CD4-positive, alpha-beta T cell treated with Interleukin-2 at 100 ng/mL for 4 hours (primary cell): ENCODE measurements at regions not wholly inside any gene's neighbourhood (a gene's known extent, or its start where the extent isn't known, plus 50 kb on each side); places are given as distances from the start of the nearest gene placed in this dataset.
"Not testable (repeated sequence)": the region's sequence is repeated elsewhere in the genome, so short reads cannot be mapped to it uniquely, and the experiment has no call there.

Source experiments
- DNase-seq: peaks from one replicate; pipeline ENCODE4 v3.0.0-alpha.2; 2020; ENCODE audit warnings: low spot score

- no peak for DNase-seq
Observed at GRCh38 chr3:127071597-127072001, 88.7 kb downstream of the PLXNA1 start.

- no peak for DNase-seq
Observed at GRCh38 chr3:127072221-127072771, 89.4 kb downstream of the PLXNA1 start.

GRCh38 chr3:127072971-127073783, 90.3 kb downstream of the PLXNA1 start:
- DNase-seq, result no peak

GRCh38 chr3:127073941-127074820, 91.3 kb downstream of the PLXNA1 start:
- DNase-seq, result no peak

- no peak for DNase-seq
Observed at GRCh38 chr3:127074900-127075360, 92.0 kb downstream of the PLXNA1 start.

GRCh38 chr3:127076166-127076992, 93.5 kb downstream of the PLXNA1 start:
- not testable (repeated sequence) for DNase-seq

- DNase-seq, result no peak
Observed at GRCh38 chr3:127077068-127077467, 94.2 kb downstream of the PLXNA1 start.

GRCh38 chr3:127077505-127078064, 94.7 kb downstream of the PLXNA1 start:
- DNase-seq, result no peak

GRCh38 chr3:127078626-127079025, 95.7 kb downstream of the PLXNA1 start:
- DNase-seq, result no peak

- DNase-seq, result no peak
Observed at GRCh38 chr3:127079211-127079610, 96.3 kb downstream of the PLXNA1 start.

- no peak for DNase-seq
Observed at GRCh38 chr3:127081001-127081720, 98.2 kb downstream of the PLXNA1 start.

- no peak for DNase-seq
Observed at GRCh38 chr3:127082066-127082465, 99.2 kb downstream of the PLXNA1 start.

- DNase-seq, result no peak
Observed at GRCh38 chr3:127083778-127084397, 101.0 kb downstream of the PLXNA1 start.

- DNase-seq, result no peak
Observed at GRCh38 chr3:127084401-127084990, 101.6 kb downstream of the PLXNA1 start.

- no peak for DNase-seq
Observed at GRCh38 chr3:127085576-127085975, 102.7 kb downstream of the PLXNA1 start.

GRCh38 chr3:127086591-127086990, 103.7 kb downstream of the PLXNA1 start:
- not testable (repeated sequence) for DNase-seq

- no peak for DNase-seq
Observed at GRCh38 chr3:127087441-127087840, 104.5 kb downstream of the PLXNA1 start.

GRCh38 chr3:127088511-127089351, 104.2 kb upstream of the PRR23E start:
- DNase-seq, result no peak
